ENCODE measurements at regions not wholly inside any gene's neighbourhood (a gene's known extent, or its start where the extent isn't known, plus 50 kb on each side); places are given as distances from the start of the nearest gene placed in this dataset.
"Not testable (repeated sequence)": the region's sequence is repeated elsewhere in the genome, so short reads cannot be mapped to it uniquely, and the experiment has no call there.

DNA sequence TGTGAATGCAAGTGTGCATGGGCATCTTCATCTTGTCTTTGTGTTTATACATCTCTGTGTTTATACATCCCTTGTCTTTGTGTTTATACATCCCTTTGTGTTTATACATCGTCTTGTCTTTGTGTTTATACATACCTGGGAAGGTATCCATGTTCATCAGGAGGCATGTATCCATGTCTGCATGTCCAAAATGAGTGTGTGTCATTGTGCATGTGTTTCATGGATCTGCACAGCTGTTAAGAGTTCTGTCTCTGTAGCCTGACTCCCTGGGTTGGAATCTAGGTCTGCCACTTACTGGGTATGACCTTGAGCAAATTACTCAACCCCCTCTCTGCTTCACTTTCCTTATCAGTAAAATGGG lies 50.1 kb upstream of the SIRPA start:
- no peak for DNase-seq

DNA sequence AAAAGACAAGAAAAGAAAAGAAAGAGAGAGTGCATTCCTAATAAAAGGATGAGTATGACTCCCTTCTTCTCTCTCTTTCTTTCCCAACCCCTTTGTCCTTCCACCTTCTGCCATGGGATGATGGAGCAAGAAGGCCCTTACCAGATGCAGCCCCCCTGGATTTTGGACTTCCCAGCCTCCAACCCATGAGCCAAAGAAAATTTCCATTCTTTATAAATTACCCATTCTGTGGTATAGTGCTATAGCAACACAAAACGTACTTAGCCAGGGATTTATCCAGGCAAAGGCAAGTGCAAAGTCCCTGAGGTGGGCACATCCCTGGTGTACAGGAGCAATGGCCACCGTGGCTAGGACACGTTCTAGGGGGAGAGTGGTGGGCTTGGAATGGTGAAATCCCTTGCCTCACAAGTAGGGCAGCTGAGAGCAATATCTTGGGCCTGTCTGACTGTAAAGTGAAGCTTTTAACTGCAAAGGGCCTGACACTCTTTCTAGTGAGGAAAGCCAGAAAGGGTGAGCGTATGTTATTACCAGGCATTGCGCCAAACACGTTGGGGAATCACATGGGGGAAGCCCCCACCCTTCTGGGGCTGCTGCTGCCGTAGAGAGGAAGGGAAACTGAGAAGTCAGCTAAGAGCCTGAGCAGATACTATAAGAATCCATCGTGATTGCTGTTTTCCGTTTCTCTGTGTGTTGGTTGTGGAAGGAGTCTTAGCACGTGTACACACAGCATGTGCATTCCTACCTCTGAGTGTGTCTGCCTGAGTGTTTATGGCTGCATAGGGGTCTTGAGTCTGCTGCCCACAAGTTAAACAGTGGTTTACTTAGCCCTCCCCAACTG lies 50.7 kb upstream of the SIRPA start:
- DNase-seq = peak; percentile 87

DNA sequence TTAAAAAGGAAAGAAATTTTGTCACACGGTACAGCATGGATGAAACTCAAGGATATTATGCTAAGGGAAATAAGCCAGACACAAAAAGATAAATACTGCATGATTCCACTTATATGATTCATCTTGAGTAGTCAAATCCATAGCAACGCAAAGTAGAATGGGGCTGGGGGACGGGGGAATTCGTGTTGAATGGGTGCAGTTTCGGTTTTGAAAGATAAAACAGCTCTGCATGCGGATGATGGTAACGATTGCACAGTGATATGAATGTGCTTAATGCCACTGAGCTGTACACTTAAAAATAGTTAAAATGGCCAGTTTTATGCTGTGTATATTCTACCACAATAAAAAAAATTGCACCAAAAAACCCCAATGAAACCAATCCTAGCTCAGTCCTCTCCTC lies 52.9 kb upstream of the SIRPA start:
- DNase-seq = no peak

DNA sequence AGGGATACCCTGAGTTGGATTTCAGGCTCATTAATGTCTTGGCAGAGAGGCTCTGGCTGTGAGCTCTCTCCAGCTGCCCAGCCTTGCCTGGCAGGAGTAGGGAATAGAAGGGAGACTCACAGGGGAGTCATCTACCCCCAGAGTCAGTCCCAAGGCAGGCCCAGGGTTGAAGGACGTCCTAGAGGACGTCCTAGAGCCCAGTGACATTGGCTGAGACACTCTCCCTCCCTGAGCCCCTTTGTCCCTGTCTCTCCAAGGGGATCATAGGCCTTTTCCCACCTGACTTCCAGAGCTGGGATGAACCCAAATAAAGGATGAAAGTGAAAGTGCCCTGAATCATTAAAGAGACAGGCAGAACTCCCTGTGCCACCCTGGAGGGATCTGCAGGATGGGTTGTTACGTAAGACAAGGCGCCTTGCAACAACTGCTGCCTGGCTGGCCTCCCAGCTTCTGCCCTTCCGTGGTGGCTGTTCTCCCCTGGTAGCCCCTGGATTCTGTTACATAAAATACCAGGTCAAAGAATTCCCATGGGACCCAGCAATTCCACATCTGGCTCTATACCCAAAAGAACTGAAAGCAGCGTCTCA lies 53.6 kb upstream of the SIRPA start:
- DNase-seq = peak; percentile 52

DNA sequence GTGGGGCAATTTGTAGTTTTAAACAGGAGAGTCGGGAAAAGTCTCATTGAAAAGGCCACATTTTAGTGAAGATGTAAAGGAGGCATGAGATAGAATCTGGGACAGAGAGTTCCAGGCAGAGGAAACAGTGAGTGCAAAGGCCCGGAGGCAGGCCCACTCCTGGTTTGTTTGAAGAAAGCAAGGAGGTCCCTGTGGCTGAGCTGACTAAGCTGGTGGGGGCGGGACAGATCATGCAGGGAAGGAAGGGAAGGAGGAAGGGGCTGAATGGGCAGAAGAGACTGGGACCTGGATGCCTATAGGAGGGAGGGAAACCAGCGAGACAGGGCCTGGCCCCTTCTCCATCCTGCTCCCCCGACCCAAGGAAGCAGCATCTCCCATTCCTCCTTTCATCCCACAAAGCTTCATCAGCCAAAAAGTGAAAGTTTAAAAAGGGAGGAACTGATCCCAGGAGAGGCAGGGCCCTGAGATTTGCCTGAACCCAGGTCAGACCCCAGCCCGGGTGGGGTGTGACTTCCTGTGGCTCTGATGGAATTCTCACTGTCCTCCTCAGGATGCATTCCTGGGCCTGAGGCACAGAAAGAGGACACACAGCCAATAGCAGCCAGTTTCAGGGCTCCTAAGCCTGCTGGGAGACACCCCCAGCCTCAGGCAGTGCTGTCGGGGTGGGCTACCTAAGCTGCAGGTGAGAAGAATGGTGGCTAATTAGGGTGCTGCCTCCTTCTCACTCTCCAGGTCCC lies 54.2 kb upstream of the SIRPA start:
- DNase-seq = no peak

DNA sequence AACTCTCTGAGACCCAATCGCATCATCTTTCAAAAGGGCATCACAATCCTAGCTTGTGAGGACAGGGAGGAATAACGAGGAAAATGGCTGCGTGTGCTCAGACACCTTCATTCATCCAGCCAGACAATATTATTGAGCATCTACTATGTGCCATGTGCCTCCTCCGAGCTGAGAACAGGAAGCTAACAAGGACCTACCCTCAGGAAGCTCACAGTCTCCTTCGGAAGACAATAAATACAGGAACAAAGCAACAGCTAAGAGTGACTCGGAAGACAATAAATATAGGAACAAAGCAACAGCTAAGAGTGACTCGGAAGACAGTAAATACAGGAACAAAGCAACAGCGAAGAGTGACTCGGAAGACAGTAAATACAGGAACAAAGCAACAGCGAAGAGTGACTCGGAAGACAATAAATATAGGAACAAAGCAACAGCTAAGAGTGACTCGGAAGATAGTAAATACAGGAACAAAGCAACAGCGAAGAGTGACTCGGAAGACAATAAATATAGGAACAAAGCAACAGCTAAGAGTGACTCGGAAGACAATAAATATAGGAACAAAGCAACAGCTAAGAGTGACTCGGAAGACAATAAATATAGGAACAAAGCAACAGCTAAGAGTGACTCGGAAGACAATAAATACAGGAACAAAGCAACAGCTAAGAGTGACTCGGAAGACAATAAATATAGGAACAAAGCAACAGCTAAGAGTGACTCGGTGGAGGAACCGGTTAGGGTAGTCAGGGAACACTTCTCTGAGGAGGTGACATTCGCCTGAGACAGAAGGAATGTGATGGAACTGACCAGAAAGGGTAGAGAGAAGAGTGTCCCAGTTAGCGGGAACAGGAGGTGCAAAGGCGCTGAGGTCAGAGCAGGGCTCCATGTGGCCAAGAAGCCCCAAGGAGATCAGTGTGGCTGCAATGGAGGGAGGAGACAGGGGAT lies 55.6 kb upstream of the SIRPA start:
- not testable (repeated sequence) for DNase-seq

DNA sequence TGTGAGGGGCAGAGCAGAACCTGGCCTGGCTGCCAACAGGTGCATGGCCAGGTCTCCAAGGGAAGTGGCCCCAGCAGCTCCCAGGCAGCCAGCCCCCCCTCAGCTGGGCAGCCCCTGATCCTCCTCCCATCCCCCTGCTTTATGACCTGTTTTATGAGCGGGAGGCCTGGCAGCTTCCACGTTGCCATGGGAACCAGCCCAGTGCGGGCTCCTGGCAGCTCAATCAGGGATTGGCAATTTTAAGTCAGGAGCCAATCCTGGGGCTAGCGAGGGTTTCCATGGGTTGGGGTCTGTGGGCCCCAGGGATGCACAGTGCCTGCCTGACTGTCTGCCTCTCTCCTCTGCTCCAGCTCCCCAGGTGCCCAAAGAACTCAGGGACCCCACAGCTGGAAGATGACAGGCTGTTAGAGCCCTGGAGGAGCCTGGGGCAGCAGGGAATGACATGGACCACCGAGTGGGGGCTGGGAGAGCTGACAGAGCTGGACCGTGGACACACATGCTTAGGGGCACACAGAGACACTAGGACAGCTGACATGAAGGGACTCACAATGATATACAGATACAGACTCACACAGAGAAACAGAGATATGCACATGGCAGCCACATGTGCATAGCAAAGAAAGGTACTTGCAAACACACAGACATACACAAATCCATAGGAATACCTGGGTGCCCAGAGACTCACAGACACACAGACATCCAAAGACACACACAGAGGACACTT lies 56.5 kb upstream of the SIRPA start:
- DNase-seq = peak; percentile 31

DNA sequence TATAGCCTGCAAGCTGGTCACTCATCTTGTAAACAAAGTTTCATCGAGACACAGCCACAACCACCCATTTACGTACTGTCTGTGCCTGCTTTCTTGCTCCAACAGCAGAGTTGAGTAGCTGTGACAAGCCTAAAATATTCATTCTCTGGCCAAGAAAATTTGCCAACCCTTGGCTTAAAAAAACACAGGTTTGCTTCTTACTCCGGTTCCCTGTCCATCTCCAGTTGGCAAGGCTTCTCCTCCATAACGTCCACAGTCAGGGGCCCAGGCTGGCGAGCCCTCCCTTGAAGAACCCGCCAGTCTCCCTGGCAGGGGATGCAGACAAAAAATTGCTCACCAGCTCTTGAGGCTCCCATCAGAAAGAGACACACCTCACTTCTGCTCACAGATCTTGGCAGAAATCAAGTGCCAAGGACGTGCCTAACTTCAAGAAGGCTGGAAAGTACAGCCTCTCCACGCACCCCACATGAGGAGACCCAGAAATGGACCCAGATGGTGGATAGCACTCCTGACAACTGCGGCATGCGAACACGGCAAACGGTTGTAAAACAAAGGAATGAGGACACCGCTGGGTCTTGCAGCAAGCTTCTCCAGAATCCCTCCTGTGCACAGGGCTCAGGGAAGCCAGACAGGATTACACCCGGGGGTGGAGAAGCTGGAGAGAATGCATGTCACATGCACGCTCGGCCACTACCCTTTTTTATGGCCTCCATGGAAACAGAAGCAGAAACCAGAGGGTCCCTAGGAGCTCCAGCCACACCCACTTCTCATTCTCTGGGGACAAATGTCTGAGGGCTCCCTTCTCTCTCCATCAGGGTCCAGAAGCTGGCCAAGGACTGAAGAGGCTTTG lies 59.8 kb upstream of the SIRPA start:
- DNase-seq = peak; percentile 97

DNA sequence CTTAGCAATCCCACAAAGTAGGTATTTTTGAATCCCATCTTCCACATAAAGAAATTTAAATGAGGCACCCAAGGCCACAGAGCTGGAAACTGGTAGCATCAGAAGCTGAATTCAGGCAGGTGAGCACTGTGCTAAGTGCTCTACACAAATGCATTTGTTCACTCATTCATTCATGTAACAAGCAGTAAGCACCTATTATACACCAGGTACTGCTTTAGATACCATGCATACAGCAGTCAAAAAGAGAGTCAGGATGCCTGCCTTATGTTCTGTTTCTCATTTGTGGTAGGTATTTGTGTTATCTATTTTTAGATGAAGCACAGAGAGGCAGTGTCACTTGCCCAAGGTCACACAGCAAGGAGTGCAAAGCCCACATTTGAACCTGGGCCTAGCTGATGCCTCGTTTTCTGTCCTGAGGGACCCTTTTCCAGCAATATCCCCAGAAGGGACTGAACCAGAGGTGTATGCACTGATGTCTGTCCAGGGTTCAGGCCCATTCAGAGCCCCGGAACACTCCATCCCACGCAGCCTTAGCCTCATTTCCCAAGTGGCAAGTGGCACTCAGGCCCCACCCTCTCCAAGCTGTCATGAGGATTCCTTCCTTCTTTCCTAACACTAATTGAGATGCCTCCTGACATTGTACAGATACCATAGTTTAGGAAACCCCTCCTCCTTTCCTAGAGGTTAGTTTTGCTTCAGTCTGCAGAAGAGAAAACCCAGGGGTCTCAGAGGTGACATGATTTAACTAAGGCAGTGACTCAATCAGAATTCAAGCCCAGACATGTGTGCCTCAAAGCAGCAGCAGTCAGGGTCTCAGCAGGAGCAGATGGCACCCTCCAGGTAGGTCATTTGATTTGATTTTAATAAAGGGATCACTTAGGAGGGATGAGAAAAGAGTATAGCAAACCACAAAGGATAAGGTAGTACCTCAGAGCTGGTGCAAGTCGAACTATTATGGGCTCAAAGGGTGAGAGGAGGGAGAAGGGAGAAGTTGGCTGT lies 61.2 kb upstream of the SIRPA start:
- DNase-seq = peak; percentile 35

DNA sequence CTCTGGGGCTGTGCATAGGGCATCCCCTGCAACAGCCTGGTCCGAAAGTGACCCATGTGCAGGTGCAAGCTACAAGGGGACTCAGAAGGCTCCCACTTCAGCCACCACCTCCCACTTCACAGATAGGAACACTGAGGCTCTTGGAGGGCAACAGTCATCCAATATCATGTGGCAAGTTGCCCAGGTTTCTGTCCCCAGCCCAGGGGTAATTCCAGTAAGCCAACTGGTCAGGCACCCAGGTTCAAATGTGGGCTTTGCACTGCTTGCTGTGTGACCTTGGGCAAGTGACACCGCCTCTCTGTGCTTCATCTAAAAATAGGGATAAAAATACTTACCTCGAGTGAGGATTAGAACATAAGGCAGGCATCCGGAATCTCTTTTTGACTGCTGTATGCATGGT lies 62.0 kb upstream of the SIRPA start:
- no peak for DNase-seq

DNA sequence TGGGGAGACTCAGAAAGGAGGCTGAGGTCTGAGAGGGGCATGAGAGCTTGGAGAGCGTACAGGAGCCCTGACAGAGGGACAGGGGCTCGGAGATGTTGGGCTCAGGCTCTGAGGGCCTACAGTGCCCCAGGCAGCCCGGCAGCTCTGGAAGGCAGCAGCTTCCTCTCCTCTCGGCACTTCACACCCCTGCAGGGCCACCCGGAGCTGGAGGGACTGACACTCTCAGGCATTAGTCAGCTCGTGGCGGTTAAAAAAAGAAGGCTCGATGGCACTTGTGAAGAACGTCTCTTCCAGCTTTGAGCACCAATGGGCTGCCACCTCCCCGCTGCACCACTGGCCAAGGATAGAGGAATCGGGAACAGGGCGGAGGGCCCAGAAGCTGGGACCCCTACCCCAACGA lies 62.6 kb upstream of the SIRPA start:
- DNase-seq = no peak

DNA sequence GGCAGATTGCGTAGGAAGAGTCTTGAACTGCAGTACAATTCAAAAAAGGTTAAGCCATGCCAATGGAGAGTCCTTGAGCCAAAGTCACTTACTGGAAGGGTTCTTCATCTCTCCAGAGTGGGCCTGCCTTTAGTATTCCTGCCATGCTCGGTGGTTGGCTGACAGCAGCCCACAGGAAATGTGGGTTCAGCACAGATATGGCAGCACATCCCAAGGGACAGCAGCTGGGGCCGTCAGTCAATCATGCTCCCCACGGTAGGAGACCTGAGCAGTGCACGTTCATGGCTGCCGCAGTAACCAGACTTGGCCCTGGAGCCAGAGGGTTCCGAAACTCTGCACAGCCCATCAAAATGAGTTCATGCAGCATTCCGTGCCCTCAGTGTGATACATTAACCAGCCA lies 63.6 kb upstream of the SIRPA start:
- DNase-seq = no peak

DNA sequence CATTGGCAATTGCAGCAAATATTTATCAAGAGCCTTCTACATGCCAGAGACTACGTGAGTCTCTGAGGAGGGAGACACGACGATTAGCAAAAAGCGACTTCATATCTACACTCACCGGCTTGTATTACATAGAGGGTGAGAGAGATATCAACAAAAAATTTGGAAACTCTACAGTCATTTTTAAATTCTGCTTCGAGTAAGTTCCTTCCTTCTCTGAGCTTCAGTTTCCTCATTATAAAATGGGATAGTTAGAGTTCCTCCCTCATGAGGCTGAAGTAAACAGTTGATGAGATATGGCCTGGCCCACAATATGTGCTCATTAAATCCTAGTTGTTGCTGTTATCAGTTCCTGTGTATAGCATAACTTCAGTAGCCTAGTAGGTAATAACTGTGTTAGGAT lies 64.1 kb upstream of the SIRPA start:
- no peak for DNase-seq

DNA sequence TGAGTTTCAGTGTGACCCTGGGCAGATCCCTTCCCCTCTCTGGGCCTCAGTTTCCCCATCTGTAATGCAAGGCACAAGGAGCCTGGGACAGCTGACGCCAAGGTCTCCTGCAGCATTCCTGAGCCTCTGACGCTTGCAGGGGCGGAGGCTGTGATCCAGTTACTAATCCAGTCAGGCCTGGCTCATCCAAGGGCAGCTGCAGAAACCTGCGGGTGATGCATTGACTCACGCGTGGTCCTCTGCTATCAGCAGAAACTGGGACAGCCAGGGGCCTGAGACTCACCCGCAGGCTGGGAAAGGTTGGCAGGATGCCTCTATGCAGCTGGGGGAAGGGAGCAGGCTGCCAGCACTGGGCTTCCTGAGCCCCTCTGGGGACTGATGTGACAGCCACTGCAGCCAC lies 65.0 kb upstream of the SIRPA start:
- peak; percentile 71 for DNase-seq

DNA sequence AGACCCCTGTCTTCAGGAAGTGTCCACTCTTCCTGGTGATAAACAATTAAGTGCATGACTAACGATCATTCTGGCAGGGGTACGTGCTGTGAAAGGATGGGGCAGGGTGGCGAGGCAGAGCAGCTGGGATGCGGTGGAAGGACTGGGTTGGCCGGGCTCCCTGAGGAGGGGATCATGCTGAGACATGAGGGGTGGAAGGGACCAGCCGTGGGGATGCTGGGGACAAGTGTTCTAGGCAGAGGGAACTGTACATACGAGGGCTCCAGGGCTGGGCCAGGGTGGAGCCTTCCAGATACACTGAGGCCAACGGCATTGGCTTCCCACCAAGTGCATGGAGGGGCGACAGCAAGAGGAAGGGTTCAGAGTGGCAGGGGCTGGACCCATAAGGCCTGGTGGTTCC lies 65.7 kb upstream of the SIRPA start:
- no peak for DNase-seq

DNA sequence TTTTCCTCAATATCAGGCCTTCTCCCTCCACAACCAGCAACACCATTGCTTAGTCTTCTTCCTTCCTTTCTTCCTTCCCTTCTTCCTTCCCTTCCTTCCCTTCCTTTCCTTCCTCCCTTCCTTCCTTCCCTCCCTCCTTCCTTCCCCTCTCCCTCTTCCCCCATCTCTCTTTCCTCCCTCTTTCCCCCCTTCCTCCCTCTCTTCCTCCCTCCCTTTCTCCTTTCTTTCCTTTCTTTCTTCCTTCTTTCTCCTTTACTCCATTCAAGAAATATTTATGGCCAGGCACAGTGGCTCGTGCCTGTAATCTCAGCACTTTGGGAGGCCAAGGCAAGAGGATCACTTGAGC lies 66.4 kb upstream of the SIRPA start:
- DNase-seq = no peak

DNA sequence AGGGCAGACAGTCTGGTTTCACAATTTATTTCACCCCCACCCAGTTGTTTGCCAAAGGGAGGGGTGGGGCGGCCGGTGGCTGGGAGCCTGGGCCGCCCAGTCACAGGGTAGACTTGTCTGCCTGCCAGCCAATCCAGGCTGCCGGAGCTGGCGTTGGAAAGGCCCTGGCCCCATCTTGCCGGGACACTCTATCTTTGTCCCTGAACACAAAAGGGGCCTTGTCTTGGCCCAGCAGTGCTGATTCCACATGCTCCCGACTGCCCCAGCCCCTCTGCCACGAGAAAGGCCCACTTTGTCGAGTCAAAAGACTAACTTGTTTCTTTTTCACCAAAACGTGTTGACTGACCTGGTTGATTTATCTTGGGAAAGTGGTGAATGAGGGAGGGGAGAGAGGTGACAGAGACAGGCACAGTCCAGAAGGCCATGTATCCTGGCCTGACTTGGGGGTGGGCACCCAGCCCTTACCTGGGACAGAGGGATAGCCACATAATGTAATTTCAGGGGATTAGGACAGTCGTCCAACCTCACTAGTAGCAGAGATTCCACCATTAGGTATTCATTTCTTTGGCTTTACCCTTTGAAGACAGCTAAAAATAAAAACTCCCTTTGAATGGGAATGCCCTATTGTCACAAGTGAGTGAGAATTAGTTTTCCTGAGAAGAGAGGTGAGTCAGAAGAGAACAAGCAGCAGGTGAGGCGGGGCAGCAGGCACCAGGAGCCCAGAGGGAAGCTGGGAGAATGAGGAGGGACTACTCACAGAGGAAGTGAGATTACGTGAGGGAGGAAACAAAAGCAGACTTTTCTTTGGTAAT lies 67.0 kb upstream of the SIRPA start:
- no peak for DNase-seq

DNA sequence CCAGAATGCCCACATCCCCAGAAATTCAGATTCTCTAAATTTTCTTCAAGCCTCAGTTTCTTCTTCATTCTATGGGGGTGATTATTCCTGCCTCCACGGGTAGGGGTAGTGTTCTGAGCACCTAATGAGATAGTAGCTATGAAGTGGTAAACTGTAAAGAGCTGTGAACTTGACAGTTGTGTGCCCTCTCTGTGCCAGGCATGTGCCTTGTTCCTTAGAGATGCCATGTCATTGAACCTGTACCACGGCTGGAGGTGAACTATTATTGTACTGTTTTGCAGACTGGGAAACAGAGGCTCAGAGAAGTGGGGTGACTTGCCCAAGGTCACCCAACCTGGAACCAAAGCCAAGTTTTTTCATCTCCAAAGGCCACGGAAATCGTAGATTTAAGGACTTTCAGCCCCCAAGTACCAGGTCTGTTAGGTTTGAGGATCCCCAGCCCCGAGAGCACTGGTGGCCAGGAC lies 67.7 kb upstream of the SIRPA start:
- no peak for DNase-seq

DNA sequence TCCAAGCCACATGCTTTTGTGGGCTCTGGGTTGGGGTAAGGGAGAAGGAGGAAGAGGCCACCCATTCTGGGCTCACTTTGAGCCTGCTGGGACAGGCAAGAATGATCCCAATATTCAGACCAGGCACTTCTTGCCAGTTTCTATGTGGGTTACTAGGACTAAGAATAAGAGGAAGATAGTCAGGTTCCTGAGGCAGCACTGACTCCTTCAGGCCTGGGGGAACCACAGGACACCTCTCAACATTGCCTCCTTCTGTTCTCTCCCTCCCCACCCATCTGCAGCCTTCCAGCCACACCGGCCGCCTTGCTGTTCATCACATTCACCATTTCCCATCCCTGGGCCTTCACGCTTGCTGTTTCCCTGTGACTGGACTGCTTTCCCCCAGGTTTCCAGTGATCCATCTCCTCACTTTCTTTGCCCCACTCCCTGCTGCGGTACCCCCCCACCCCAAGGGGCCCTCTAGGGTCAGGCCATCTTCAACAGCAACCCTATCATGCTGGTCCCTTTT lies 69.2 kb upstream of the SIRPA start:
- no peak for DNase-seq
